ENCODE measurements at regions not wholly inside any gene's neighbourhood (a gene's known extent, or its start where the extent isn't known, plus 50 kb on each side); places are given as distances from the start of the nearest gene placed in this dataset.

DNA sequence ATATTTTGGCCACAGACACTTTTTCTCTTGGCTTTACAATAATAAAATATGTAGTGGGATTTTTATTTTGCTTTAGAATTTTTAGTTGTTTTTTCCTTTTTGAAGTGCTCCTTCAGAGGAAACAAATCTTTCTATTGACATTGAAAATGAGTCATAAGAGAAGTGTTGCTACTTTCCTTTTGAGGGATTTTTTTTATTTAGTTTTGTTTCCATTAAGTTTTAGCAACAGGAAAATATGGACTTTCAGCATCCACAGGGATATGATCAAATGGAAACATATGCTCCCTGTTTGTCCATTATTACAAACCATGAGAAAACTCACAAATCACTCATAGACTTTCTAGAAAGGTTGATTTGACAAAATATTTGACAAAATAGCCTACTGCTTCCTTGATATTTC is 65.3 kb upstream of the BMP2 start:
- TF ChIP-seq, protein P1, sequence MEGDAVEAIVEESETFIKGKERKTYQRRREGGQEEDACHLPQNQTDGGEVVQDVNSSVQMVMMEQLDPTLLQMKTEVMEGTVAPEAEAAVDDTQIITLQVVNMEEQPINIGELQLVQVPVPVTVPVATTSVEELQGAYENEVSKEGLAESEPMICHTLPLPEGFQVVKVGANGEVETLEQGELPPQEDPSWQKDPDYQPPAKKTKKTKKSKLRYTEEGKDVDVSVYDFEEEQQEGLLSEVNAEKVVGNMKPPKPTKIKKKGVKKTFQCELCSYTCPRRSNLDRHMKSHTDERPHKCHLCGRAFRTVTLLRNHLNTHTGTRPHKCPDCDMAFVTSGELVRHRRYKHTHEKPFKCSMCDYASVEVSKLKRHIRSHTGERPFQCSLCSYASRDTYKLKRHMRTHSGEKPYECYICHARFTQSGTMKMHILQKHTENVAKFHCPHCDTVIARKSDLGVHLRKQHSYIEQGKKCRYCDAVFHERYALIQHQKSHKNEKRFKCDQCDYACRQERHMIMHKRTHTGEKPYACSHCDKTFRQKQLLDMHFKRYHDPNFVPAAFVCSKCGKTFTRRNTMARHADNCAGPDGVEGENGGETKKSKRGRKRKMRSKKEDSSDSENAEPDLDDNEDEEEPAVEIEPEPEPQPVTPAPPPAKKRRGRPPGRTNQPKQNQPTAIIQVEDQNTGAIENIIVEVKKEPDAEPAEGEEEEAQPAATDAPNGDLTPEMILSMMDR (IDR thresholded peaks at IDR 0.05), result no peak
- no peak for TF ChIP-seq TCF7L2 (IDR thresholded peaks at IDR 0.05; ENCODE audit: low read depth, low read length)
